ENCODE measurements at regions not wholly inside any gene's neighbourhood (a gene's known extent, or its start where the extent isn't known, plus 50 kb on each side); places are given as distances from the start of the nearest gene placed in this dataset.

- TF ChIP-seq POLR2A (IDR thresholded peaks at IDR 0.05) (no peak), CTCF (IDR thresholded peaks at IDR 0.05) (no peak)
These were observed 106.0 kb downstream of the ASMT start for GRCh38 chrX:1720836-1721235.

All from esophagus squamous epithelium (tissue), 4 donors.